ENCODE measurements at regions not wholly inside any gene's neighbourhood (a gene's known extent, or its start where the extent isn't known, plus 50 kb on each side); places are given as distances from the start of the nearest gene placed in this dataset.

GRCh38 chr6:22627644-22628043 is 58.3 kb downstream of the HDGFL1 start:
- Histone ChIP-seq H3K9me2 (ENCODE audit: insufficient read depth) (no peaks in the 10 kb centered on the region), H3K27me3 (ENCODE audit: insufficient read depth, low read length) (no peaks in the 10 kb centered on the region), H3K9me3 (ENCODE audit: control insufficient read depth in 1 of 2, insufficient read depth in 1 of 2, low read depth in 1 of 2, low read length in 2 of 2) (no peaks in the 10 kb centered on the region), H3K27ac (ENCODE audit: low read depth, low read length) (no peak overlapping the region), H4K20me1 (ENCODE audit: insufficient read depth) (no peaks in the 10 kb centered on the region), H3K4me2 (ENCODE audit: low read length) (no peak overlapping the region), H3K9ac (ENCODE audit: low read length) (no peak overlapping the region), H3K4me3 (replicated peaks in 1 of 2; ENCODE audit: low read depth in 1 of 2, low read length in 2 of 2) (no peak overlapping the region), H2AFZ (ENCODE audit: low read depth, low read length, poor library complexity, severe bottlenecking) (no peak overlapping the region), H3K4me1 (ENCODE audit: control insufficient read depth in 1 of 2, insufficient read depth in 2 of 2, low read length in 2 of 2) (no peaks in the 10 kb centered on the region), H3K36me3 (ENCODE audit: control insufficient read depth in 1 of 2, insufficient read depth in 2 of 2, low read length in 2 of 2) (no peaks in the 10 kb centered on the region), H3K79me2 (ENCODE audit: insufficient read depth, low read length) (no peaks in the 10 kb centered on the region)
- DNase-seq (ENCODE audit: low read depth, low spot score) (no peak), ATAC-seq (no peak)
- POLR2A ChIA-PET: no interaction called here
- CTCF ChIA-PET: no interaction called here
- no TSS peak for BruUV-seq (replicated peaks)
- TF ChIP-seq ZBTB33 (IDR thresholded peaks at IDR 0.05; ENCODE audit: extremely low read depth, insufficient replicate concordance, low read length): no peak
- TF ChIP-seq POLR2A (IDR thresholded peaks at IDR 0.05; ENCODE audit: borderline replicate concordance, extremely low read depth, insufficient read depth, insufficient read length): no peak
- TF ChIP-seq, protein P1, sequence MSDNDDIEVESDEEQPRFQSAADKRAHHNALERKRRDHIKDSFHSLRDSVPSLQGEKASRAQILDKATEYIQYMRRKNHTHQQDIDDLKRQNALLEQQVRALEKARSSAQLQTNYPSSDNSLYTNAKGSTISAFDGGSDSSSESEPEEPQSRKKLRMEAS (IDR thresholded peaks at IDR 0.05): no peak
- no peak for TF ChIP-seq CEBPB (IDR thresholded peaks at IDR 0.05; ENCODE audit: low read depth)
- no peak for TF ChIP-seq CBX3 (IDR thresholded peaks at IDR 0.05; ENCODE audit: low read depth)
- TF ChIP-seq SP1 (IDR thresholded peaks at IDR 0.05; ENCODE audit: low read depth): no peak
- no peak for TF ChIP-seq JUND (IDR thresholded peaks at IDR 0.05)
- no peak for TF ChIP-seq TCF7L2 (IDR thresholded peaks at IDR 0.05; ENCODE audit: borderline replicate concordance, extremely low read depth, insufficient read depth, insufficient read length)
- TF ChIP-seq, protein P2, sequence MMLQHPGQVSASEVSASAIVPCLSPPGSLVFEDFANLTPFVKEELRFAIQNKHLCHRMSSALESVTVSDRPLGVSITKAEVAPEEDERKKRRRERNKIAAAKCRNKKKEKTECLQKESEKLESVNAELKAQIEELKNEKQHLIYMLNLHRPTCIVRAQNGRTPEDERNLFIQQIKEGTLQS (IDR thresholded peaks at IDR 0.05): no peak
- intact Hi-C loops (cut with micrococcal nuclease): no loop called here
- RAD21 ChIA-PET (ENCODE audit: low non-redundant PET in 1 of 2, low total read pairs in 2 of 2, uncharacterized antibody in 2 of 2, unreplicated experiment in 2 of 2): no interaction called here

DNA sequence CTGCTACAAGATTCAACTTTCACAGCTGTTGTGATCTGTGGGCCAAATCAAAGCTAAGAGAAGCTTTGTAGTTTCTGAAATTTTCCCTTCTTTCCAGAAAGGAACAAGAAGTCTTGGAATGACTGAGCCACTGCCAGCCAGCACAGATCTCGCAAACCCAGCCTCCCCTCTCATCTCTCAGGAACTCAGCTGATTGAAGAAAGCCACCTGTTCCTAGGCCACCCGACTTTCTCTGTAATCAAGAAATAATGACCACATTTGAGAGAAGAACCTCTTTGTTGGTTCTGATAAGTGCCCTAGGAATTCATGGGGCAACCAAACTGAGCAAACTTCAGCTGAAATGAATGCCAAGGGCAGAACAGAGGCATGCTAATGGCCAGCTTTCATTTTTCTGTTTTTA is 61.7 kb downstream of the HDGFL1 start:
- ATAC-seq (no peak), DNase-seq (ENCODE audit: low read depth, low spot score) (no peak)
- no peaks in the 10 kb centered on the region for H3K27me3 ChIP-seq (ENCODE audit: insufficient read depth, low read length)
- no peak overlapping the region for H3K4me3 ChIP-seq (replicated peaks in 1 of 2; ENCODE audit: low read depth in 1 of 2, low read length in 2 of 2)
- POLR2A ChIA-PET: interaction anchor here (0.6 to 1.1 kb wide), 2 partner anchors 14 to 15 kb away, joined by 3 to 5 read pairs; no protein-coding TSS in a partner anchor
- H4K20me1 ChIP-seq (ENCODE audit: insufficient read depth): no peaks in the 10 kb centered on the region
- H2AFZ ChIP-seq (ENCODE audit: low read depth, low read length, poor library complexity, severe bottlenecking): no peak overlapping the region
- BruUV-seq (replicated peaks): no TSS peak
- no peak overlapping the region for H3K9ac ChIP-seq (ENCODE audit: low read length)
- intact Hi-C loops (cut with micrococcal nuclease): no loop called here
- TF ChIP-seq ZNF274 (IDR thresholded peaks at IDR 0.05; ENCODE audit: low read depth, low read length): no peak
- TF ChIP-seq, protein P1 (IDR thresholded peaks at IDR 0.05): no peak
- TF ChIP-seq POLR2AphosphoS5 (IDR thresholded peaks at IDR 0.05; ENCODE audit: low read depth, low read length): no peak
- no peaks in the 10 kb centered on the region for H3K4me1 ChIP-seq (ENCODE audit: control insufficient read depth in 1 of 2, insufficient read depth in 2 of 2, low read length in 2 of 2)
- RAD21 ChIA-PET (ENCODE audit: low non-redundant PET in 1 of 2, low total read pairs in 2 of 2, uncharacterized antibody in 2 of 2, unreplicated experiment in 2 of 2): no interaction called here
- no peaks in the 10 kb centered on the region for H3K79me2 ChIP-seq (ENCODE audit: insufficient read depth, low read length)
- H3K36me3 ChIP-seq (ENCODE audit: control insufficient read depth in 1 of 2, insufficient read depth in 2 of 2, low read length in 2 of 2): no peaks in the 10 kb centered on the region
- H3K9me2 ChIP-seq (ENCODE audit: insufficient read depth): no peaks in the 10 kb centered on the region
- no peaks in the 10 kb centered on the region for H3K9me3 ChIP-seq (ENCODE audit: control insufficient read depth in 1 of 2, insufficient read depth in 1 of 2, low read depth in 1 of 2, low read length in 2 of 2)
- no peak overlapping the region for H3K27ac ChIP-seq (ENCODE audit: low read depth, low read length)
- CTCF ChIA-PET: no interaction called here
- H3K4me2 ChIP-seq (ENCODE audit: low read length): no peak overlapping the region
